K562 (cell line): ENCODE measurements at regions not wholly inside any gene's neighbourhood (a gene's known extent, or its start where the extent isn't known, plus 50 kb on each side); places are given as distances from the start of the nearest gene placed in this dataset.
"Not testable (repeated sequence)": the region's sequence is repeated elsewhere in the genome, so short reads cannot be mapped to it uniquely, and the experiment has no call there.

Experiments used
- ATAC-seq: fragments of 200-7000 bp; cut with Tn5 transposase; 3 replicates; pipeline ENCODE4 v1.9.1; 2020; ENCODE audit warnings: moderate library complexity
- BruUV-seq: library from RNA; stranded (reverse); fragments of 400-500 nt; replicated peaks from 2 replicates; lab custom pipeline; 2021; lab: Mats Ljungman, UMichigan
- CTCF ChIA-PET: fragments of 300-600 bp; formaldehyde crosslinking; extraction: SDS; loops from one replicate; lab custom pipeline; 2021; ENCODE audit warnings: low intra/inter-chr PET ratio; lab: Yijun Ruan, JAX
- POLR2A ChIA-PET: fragments of 300-600, 350-650 bp; sonication (Branson Sonifier 250); formaldehyde crosslinking; extraction: SDS; loops from one replicate; lab custom pipeline; 2021; ENCODE audit warnings: antibody characterized with exemption, inconsistent platforms; lab: Yijun Ruan, JAX
- DNase-seq, 4 experiments: peaks; one replicate each; pipeline versions ENCODE4 v3.0.0 to v3.0.0-alpha.2; 2011 to 2018; ENCODE audit warnings: low spot score in 3 of 4, mixed read lengths in 3 of 4; ENCODE audit errors: extremely low read depth in 1 of 4
- FAIRE-seq: peaks from 2 replicates; lab custom pipeline; 2011; peaks lifted over from hg19 to GRCh38; lab: Jason Lieb, UNC
- H2AFZ ChIP-seq: 2 replicates; pipeline ENCODE4 v1.6.0; 2011; ENCODE audit warnings: low read depth, low read length, control low read depth, inconsistent platforms
- H3K27ac ChIP-seq: fragments of 200-600 bp; 3 replicates; pipeline ENCODE4 v1.8.0; 2011; ENCODE audit warnings: low read depth, mild to moderate bottlenecking, control low read depth, inconsistent platforms, low read length, moderate library complexity, mixed read lengths; ENCODE audit errors: extremely low read depth
- H3K27me3 ChIP-seq, 2 experiments: fragments of 300-600 bp in 1 of 2; 2 replicates in 1 of 2; 3 replicates in 1 of 2; pipeline versions ENCODE4 v1.6.0 to v1.8.0; 2011; ENCODE audit warnings: inconsistent platforms in 2 of 2, low read length in 2 of 2, mild to moderate bottlenecking in 1 of 2, mixed read lengths in 1 of 2, moderate library complexity in 1 of 2; ENCODE audit not compliant: control insufficient read depth in 2 of 2, insufficient read depth in 2 of 2
- H3K36me3 ChIP-seq: fragments of 300-600 bp; 3 replicates; pipeline ENCODE4 v1.8.0; 2011; ENCODE audit warnings: mild to moderate bottlenecking, low read length, inconsistent platforms; ENCODE audit not compliant: control insufficient read depth, insufficient read depth
- H3K4me1 ChIP-seq, 2 experiments: fragments of 200-600 bp in 1 of 2; replicated peaks in 1 of 2; 2 replicates in 1 of 2; 3 replicates in 1 of 2; pipeline versions ENCODE4 v1.5.1 to v1.8.0; 2011; ENCODE audit warnings: inconsistent platforms in 2 of 2, low read length in 2 of 2, mild to moderate bottlenecking in 1 of 2, mixed read lengths in 1 of 2, moderate library complexity in 1 of 2; ENCODE audit not compliant: control insufficient read depth in 2 of 2, insufficient read depth in 2 of 2
- H3K4me2 ChIP-seq: 2 replicates; pipeline ENCODE4 v1.6.1; 2011; ENCODE audit warnings: low read length, control low read depth, inconsistent platforms, mixed read lengths; ENCODE audit not compliant: insufficient read depth
- H3K4me3 ChIP-seq: fragments of 200-600 bp; sonication (generic), shearing (Covaris generic); 2 replicates; pipeline ENCODE4 v1.5.1; 2016; ENCODE audit warnings: control low read depth, inconsistent platforms
- H3K79me2 ChIP-seq: fragments of 200-600 bp; 3 replicates; pipeline ENCODE4 v1.8.0; 2011; ENCODE audit warnings: low read length, inconsistent platforms; ENCODE audit not compliant: control insufficient read depth, insufficient read depth
- H3K9ac ChIP-seq, 2 experiments: 2 replicates each; pipeline versions ENCODE4 v1.6.0 to v1.6.1; 2011; ENCODE audit warnings: low read depth in 2 of 2, low read length in 2 of 2, control low read depth in 1 of 2, inconsistent platforms in 1 of 2, mild to moderate bottlenecking in 1 of 2, mixed read lengths in 1 of 2; ENCODE audit not compliant: insufficient read depth in 1 of 2
- H3K9me1 ChIP-seq: one replicate; pipeline ENCODE4 v1.6.0; 2011; ENCODE audit warnings: inconsistent platforms, mild to moderate bottlenecking, low read length, moderate library complexity; ENCODE audit not compliant: control insufficient read depth, insufficient read depth
- H3K9me3 ChIP-seq: replicated peaks from 2 replicates; pipeline ENCODE4 v1.5.1; 2011; ENCODE audit warnings: low read depth, low read length, inconsistent platforms; ENCODE audit not compliant: control insufficient read depth, insufficient read depth
- H4K20me1 ChIP-seq: replicated peaks from 2 replicates; pipeline ENCODE4 v1.6.1; 2011; ENCODE audit warnings: low read length, inconsistent platforms, mixed read lengths; ENCODE audit not compliant: control insufficient read depth, insufficient read depth
- CBX3 ChIP-seq, 2 experiments: IDR thresholded peaks; 1 replicate in 1 of 2; 2 replicates in 1 of 2; pipeline ENCODE4 v1.6.1; 2012; ENCODE audit warnings: inconsistent platforms in 2 of 2, low read length in 2 of 2, borderline replicate concordance in 1 of 2, control low read depth in 1 of 2
- CC2D1A ChIP-seq: fragments of 450-650 bp; IDR thresholded peaks from 2 replicates; pipeline ENCODE4 v1.6.1; 2017; ENCODE audit warnings: mild to moderate bottlenecking
- CREB1 ChIP-seq, 2 experiments: sonication (generic) in 1 of 2; formaldehyde crosslinking in 1 of 2; IDR thresholded peaks; 2 replicates each; pipeline versions ENCODE4 v1.6.1 to v1.8.0; 2012 to 2022; ENCODE audit warnings: inconsistent platforms in 1 of 2, mild to moderate bottlenecking in 1 of 2, missing genetic modification reagents in 1 of 2, moderate library complexity in 1 of 2
- DPF2 ChIP-seq: fragments of 450-650 bp; IDR thresholded peaks from 2 replicates; pipeline ENCODE4 v1.6.1; 2016
- FOXP1 ChIP-seq: sonication (generic); formaldehyde crosslinking; IDR thresholded peaks from 2 replicates; pipeline ENCODE4 v1.8.0; 2022; ENCODE audit warnings: mild to moderate bottlenecking, missing genetic modification reagents
- HCFC1 ChIP-seq: IDR thresholded peaks from 2 replicates; pipeline ENCODE4 v1.6.1; 2012; ENCODE audit warnings: low read depth, low read length, improper control_type of control experiment
- NR2C2 ChIP-seq, 2 experiments: fragments of 200-800 bp in 1 of 2; sonication (Bioruptor generic) in 1 of 2; sonication (generic) in 1 of 2; formaldehyde crosslinking in 1 of 2; IDR thresholded peaks; 2 replicates each; pipeline versions ENCODE4 v1.6.1 to v1.8.0; 2016 to 2022; ENCODE audit warnings: mild to moderate bottlenecking in 1 of 2, missing compliant biosample characterization in 1 of 2, missing genetic modification characterization in 1 of 2, missing genetic modification reagents in 1 of 2
- PCBP1 ChIP-seq: fragments of 200-400 bp; formaldehyde crosslinking; IDR thresholded peaks from 2 replicates; pipeline ENCODE4 v1.6.1; 2018; ENCODE audit warnings: mild to moderate bottlenecking, low read depth, low read length; ENCODE audit not compliant: poor library complexity, severe bottlenecking
- RBM25 ChIP-seq: fragments of 200-400 bp; formaldehyde crosslinking; IDR thresholded peaks from 2 replicates; pipeline ENCODE4 v1.6.1; 2018; ENCODE audit warnings: low read length, low read depth, moderate library complexity; ENCODE audit not compliant: severe bottlenecking
- SPI1 ChIP-seq: IDR thresholded peaks from 2 replicates; pipeline ENCODE4 v1.6.1; 2011; ENCODE audit warnings: low read depth, low read length, control low read depth, borderline replicate concordance
- ZMIZ1 ChIP-seq, 2 experiments: fragments of 150-350 bp in 1 of 2; IDR thresholded peaks; 2 replicates each; pipeline ENCODE4 v1.6.1; 2012 to 2016; ENCODE audit warnings: low read depth in 2 of 2, low read length in 2 of 2, mild to moderate bottlenecking in 1 of 2, moderate library complexity in 1 of 2
- ZNF589 ChIP-seq: fragments of 200-800 bp; sonication (Bioruptor generic); IDR thresholded peaks from 2 replicates; pipeline ENCODE4 v1.6.1; 2016; ENCODE audit warnings: low read depth, missing genetic modification characterization, missing compliant biosample characterization
- WGBS: fragments of 100-300 bp; shearing (Covaris generic); methylation state at CpG from one replicate; pipeline ENCODE4 v1.1.6; 2016; ENCODE audit warnings: low coverage, mixed read lengths; ENCODE audit not compliant: insufficient coverage; ENCODE audit errors: missing lambda C conversion rate; 5-methylcytosine and 5-hydroxymethylcytosine counted together
- in situ Hi-C: fragments of 300-500 bp; cut with MboI; formaldehyde crosslinking; loops from 4 replicates; pipeline ENCODE4 v1.15.0; 2018; ENCODE audit warnings: inconsistent platforms, mixed read lengths
- intact Hi-C: fragments of 100-400 bp; cut with micrococcal nuclease; formaldehyde crosslinking; loops from 2 replicates; pipeline ENCODE4 v1.14.2; 2022

GRCh38 chr6:20346948-20347347, 54.7 kb upstream of the E2F3 start:
- ATAC-seq, DNase-seq, intact Hi-C loops, POLR2A ChIA-PET, H3K4me3 ChIP-seq, H3K27ac ChIP-seq, H3K36me3 ChIP-seq, FAIRE-seq, H3K4me2 ChIP-seq, BruUV-seq, in situ Hi-C loops, H4K20me1 ChIP-seq, H3K9me1 ChIP-seq, H3K27me3 ChIP-seq, H3K9me3 ChIP-seq, H3K79me2 ChIP-seq, H3K9ac ChIP-seq, H3K4me1 ChIP-seq: not testable (repeated sequence)
- peak overlapping the region; percentile 21; the same call in 1 of the 2 replicates for H2AFZ ChIP-seq
- 33% methylated on average over 3 of the region's 4 CpGs for WGBS
- CTCF ChIA-PET = interaction anchor here (0.7 kb wide), 1 partner anchor 33 kb away, joined by 3 read pairs; no protein-coding TSS in a partner anchor
- TF ChIP-seq RBM25 = peak; percentile 43
- TF ChIP-seq SPI1 = peak; percentile 51; the same call in 1 of the 2 replicates

- TF ChIP-seq CREB1 (IDR thresholded peaks at IDR 0.05) (no peak), CREB1 (CRISPR knock-in tag; IDR thresholded peaks at IDR 0.05) (no peak), NR2C2 (CRISPR knock-in tag; IDR thresholded peaks at IDR 0.05) (no peak), NR2C2 (tag; IDR thresholded peaks at IDR 0.05) (no peak), ZMIZ1 (IDR thresholded peaks at IDR 0.05; ENCODE audit: low read depth in 2 of 2, low read length in 2 of 2) (no peak), ZNF589 (CRISPR knock-in tag) (no peak), CC2D1A (no peak), DPF2 (no peak), CBX3 (IDR thresholded peaks at IDR 0.05; ENCODE audit: borderline replicate concordance in 1 of 2, low read length in 2 of 2) (no peak), HCFC1 (no peak), PCBP1 (no peak), FOXP1 (no peak)
- TF ChIP-seq, all 486 proteins: peak for 0
Measured at GRCh38 chr6:20348041-20348440, 53.6 kb upstream of the E2F3 start.

More at GRCh38 chr6:20348041-20348440, 53.6 kb upstream of the E2F3 start:
- no peaks in the 10 kb centered on the region for H3K9me1 ChIP-seq
- no peaks in the 10 kb centered on the region for H4K20me1 ChIP-seq
- peaks cover 3% of the 10 kb centered on the region; the same call in 1 of the 2 replicates for H3K9me3 ChIP-seq
- FAIRE-seq (no peak), DNase-seq (no peak), ATAC-seq (no peak)
- H2AFZ ChIP-seq = no peak overlapping the region
- in situ Hi-C loops = no loop called here
- 76% methylated on average over 3 of the region's 3 CpGs for WGBS
- no peak overlapping the region for H3K27ac ChIP-seq
- H3K4me3 ChIP-seq = no peak overlapping the region
- no peak overlapping the region for H3K4me2 ChIP-seq
- H3K9ac ChIP-seq = no peak overlapping the region
- intact Hi-C loops = no loop called here
- ChIA-PET POLR2A (interaction anchor here (0.7 kb wide), 1 partner anchor 45 kb away, joined by 3 read pairs; no protein-coding TSS in a partner anchor), CTCF (no interaction called here)
- H3K4me1 ChIP-seq = peaks cover 0 to 12% of the 10 kb centered on the region in 2 experiments; a peak in 2 of 5 replicates
- no TSS peak for BruUV-seq
- no peaks in the 10 kb centered on the region; a peak in 1 of 5 replicates for H3K27me3 ChIP-seq
- no peaks in the 10 kb centered on the region for H3K36me3 ChIP-seq
- H3K79me2 ChIP-seq = no peaks in the 10 kb centered on the region
